ENCODE measurements at regions not wholly inside any gene's neighbourhood (a gene's known extent, or its start where the extent isn't known, plus 50 kb on each side); places are given as distances from the start of the nearest gene placed in this dataset.

DNA sequence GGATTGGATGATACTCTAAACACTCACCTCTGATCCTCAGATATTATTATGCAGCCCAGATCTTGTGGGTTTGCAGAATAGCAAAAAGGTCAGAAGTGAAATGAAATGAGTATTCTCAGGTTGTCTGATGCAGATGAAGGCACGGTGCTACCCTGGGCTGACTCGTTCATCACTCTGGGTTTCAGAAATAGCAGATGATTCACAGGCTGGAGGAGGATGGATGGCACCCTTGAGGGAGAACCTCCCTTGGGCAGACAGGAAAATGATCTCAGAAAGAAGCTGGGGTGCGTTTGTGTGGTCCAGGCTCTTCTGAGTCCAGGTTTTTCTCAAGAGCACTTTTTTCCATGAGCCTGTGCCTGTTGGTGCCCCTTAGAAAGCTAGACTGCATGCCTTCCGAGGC lies 515.8 kb upstream of the MKI67 start:
- H3K27ac ChIP-seq, result no peak overlapping the region
- TF ChIP-seq, protein P1, sequence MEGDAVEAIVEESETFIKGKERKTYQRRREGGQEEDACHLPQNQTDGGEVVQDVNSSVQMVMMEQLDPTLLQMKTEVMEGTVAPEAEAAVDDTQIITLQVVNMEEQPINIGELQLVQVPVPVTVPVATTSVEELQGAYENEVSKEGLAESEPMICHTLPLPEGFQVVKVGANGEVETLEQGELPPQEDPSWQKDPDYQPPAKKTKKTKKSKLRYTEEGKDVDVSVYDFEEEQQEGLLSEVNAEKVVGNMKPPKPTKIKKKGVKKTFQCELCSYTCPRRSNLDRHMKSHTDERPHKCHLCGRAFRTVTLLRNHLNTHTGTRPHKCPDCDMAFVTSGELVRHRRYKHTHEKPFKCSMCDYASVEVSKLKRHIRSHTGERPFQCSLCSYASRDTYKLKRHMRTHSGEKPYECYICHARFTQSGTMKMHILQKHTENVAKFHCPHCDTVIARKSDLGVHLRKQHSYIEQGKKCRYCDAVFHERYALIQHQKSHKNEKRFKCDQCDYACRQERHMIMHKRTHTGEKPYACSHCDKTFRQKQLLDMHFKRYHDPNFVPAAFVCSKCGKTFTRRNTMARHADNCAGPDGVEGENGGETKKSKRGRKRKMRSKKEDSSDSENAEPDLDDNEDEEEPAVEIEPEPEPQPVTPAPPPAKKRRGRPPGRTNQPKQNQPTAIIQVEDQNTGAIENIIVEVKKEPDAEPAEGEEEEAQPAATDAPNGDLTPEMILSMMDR (IDR thresholded peaks at IDR 0.05), result no peak
- TF ChIP-seq POLR2A (IDR thresholded peaks at IDR 0.05), result no peak
- no peaks in the 10 kb centered on the region for H3K27me3 ChIP-seq
- no peaks in the 10 kb centered on the region for H3K4me1 ChIP-seq
- intact Hi-C loops (cut with DNase I), result no loop called here
- H3K9me3 ChIP-seq, result peaks cover 0 to 5% (median 0%) of the 10 kb centered on the region in 3 donors
- WGBS, 2 donors, result 63 to 64% methylated on average over 4 of the region's 4 CpGs
- no peaks in the 10 kb centered on the region for H3K36me3 ChIP-seq
- H3K4me3 ChIP-seq, result no peak overlapping the region
- no peak for DNase-seq

DNA sequence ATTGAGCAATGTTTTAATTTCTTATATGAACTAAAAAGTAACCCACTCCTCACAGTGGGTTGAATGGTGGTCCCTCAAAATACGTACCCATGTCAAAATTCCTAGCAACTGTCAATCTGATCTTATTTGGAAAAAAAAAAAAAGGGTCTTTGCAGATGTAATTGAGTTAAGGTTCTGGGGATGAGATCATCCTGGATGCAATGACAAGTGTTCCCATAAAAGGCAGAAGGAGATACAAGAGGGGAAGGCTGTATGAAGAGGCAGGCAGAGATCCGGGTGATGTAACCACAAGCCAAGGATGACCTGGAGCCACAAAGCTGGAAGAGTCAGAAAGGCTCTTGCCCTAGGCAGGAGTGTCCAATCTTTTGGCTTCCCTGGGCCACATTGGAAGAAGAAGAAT lies 516.3 kb upstream of the MKI67 start:
- Histone ChIP-seq H3K4me1 (no peaks in the 10 kb centered on the region), H3K27ac (no peak overlapping the region), H3K27me3 (no peaks in the 10 kb centered on the region), H3K4me3 (no peak overlapping the region), H3K36me3 (no peaks in the 10 kb centered on the region), H3K9me3 (peaks cover 0 to 5% (median 0%) of the 10 kb centered on the region in 3 donors)
- intact Hi-C loops (cut with DNase I), result no loop called here
- WGBS, 2 donors, result 63 to 74% methylated on average over 2 of the region's 2 CpGs
- no peak for DNase-seq
- TF ChIP-seq POLR2A (IDR thresholded peaks at IDR 0.05), result no peak
- TF ChIP-seq, protein P1 (IDR thresholded peaks at IDR 0.05), result no peak

DNA sequence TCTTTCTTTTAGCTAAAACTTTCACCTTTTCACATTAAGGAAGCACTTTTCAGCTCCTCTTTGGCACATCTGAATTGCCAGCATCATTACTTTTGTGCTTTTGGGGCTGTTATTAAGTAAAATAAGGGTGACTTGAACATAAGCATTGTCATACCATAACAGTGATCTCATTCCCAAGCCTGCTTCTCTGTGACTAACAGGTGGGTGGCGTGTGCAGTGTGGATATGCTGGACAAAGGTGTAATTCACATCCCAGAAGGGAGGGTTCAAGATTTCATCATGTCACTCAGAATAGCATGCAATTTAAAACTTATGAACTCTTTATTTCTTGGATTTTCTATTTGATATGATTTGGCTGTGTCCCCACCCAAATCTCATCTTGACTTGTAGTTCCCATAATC lies 517.4 kb upstream of the MKI67 start:
- TF ChIP-seq POLR2A (IDR thresholded peaks at IDR 0.05), result no peak
- TF ChIP-seq, protein P1 (IDR thresholded peaks at IDR 0.05), result no peak
- Histone ChIP-seq H3K27ac (no peak overlapping the region), H3K36me3 (no peaks in the 10 kb centered on the region), H3K9me3 (peaks cover 0 to 5% (median 0%) of the 10 kb centered on the region in 3 donors), H3K4me3 (no peak overlapping the region), H3K27me3 (no peaks in the 10 kb centered on the region), H3K4me1 (no peaks in the 10 kb centered on the region)
- intact Hi-C loops (cut with DNase I), result no loop called here
- no peak for DNase-seq
- 53 to 67% methylated on average over 1 of the region's 1 CpG for WGBS, 2 donors

DNA sequence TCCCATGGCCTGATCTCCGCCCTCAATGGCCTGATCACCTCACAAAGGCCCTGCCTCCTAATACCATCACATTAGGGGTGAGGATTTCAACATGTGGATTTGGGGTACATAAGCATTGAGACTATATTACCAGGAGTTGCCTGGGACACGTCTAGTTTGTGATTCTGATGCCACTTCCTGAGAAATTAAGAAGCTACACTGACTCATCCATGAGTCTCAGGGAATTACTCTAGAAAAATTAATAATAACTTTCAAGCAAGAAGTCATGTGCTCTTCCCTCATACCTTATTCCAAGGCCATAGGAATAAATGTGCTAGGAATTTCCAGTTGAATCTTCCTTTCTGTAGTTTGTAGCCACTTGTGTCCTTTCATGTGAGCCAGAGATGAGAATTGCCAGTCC lies 519.3 kb upstream of the MKI67 start:
- intact Hi-C loops (cut with DNase I), result no loop called here
- Histone ChIP-seq H3K9me3 (peaks cover 0 to 5% (median 0%) of the 10 kb centered on the region in 3 donors), H3K27me3 (no peaks in the 10 kb centered on the region), H3K4me1 (no peaks in the 10 kb centered on the region), H3K4me3 (no peak overlapping the region), H3K36me3 (no peaks in the 10 kb centered on the region), H3K27ac (no peak overlapping the region)
- 61 to 71% methylated on average over 2 of the region's 2 CpGs for WGBS, 2 donors
- TF ChIP-seq, protein P1 (IDR thresholded peaks at IDR 0.05), result no peak
- no peak for TF ChIP-seq POLR2A (IDR thresholded peaks at IDR 0.05)
- DNase-seq, result no peak

DNA sequence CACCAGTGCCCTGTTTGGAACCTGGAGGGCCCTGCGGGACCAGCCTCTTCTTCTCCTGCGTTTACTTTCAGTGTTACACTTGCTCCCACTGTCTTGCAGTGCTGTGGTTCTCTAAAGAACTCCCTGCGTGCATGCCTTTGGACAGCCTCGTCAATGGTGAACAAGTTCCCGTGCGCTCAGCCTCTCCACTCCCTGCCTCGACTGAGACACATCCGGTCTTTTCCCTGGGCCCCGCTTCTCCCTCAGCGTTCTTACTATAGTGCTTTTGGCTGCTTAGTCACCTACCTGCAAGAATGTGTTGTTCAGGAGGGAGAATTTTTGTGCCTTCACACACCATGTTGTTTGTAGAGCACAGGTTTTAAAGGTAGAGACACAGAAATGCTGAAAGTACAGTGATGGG lies 520.7 kb upstream of the MKI67 start:
- H3K4me1 ChIP-seq, result no peaks in the 10 kb centered on the region
- intact Hi-C loops (cut with DNase I), result no loop called here
- no peaks in the 10 kb centered on the region for H3K36me3 ChIP-seq
- WGBS, 2 donors, result 88 to 90% methylated on average over 10 of the region's 10 CpGs
- H3K27ac ChIP-seq, result no peak overlapping the region
- peaks cover 0 to 5% (median 0%) of the 10 kb centered on the region in 3 donors for H3K9me3 ChIP-seq
- H3K27me3 ChIP-seq, result no peaks in the 10 kb centered on the region
- H3K4me3 ChIP-seq, result no peak overlapping the region
- TF ChIP-seq POLR2A (IDR thresholded peaks at IDR 0.05), result no peak
- TF ChIP-seq, protein P1 (IDR thresholded peaks at IDR 0.05), result no peak
- no peak for DNase-seq
